Pancreas (tissue), 10 donors: ENCODE measurements at regions not wholly inside any gene's neighbourhood (a gene's known extent, or its start where the extent isn't known, plus 50 kb on each side); places are given as distances from the start of the nearest gene placed in this dataset.

ENCODE experiments used
- ATAC-seq, 4 donors: fragments of 200-7000 bp; cut with Tn5 transposase; one replicate each; pipeline versions ENCODE4 v1.8.0 to v1.9.1; 2020; ENCODE audit warnings: mild to moderate bottlenecking in 4 of 4, moderate library complexity in 4 of 4
- DNase-seq, 6 donors: peaks; one replicate each; pipeline ENCODE4 v3.0.0-alpha.2; 2020
- FAIRE-seq: peaks from 2 replicates; lab custom pipeline; 2012; peaks lifted over from hg19 to GRCh38; lab: Jason Lieb, UNC
- H3K27ac ChIP-seq, 4 donors: fragments of 200-600 bp; sonication (generic); 1 replicate in 3 of 4; 2 replicates in 1 of 4; pipeline versions ENCODE4 v1.5.0 to v1.8.0; 2020
- H3K27me3 ChIP-seq, 4 donors: fragments of 200-600 bp; one replicate each; pipeline ENCODE4 v1.8.0; 2021
- H3K36me3 ChIP-seq, 3 donors: fragments of 200-600 bp; sonication (generic) in 1 of 3; one replicate each; pipeline versions ENCODE4 v1.5.0 to v1.8.0; 2020 to 2021
- H3K4me1 ChIP-seq, 3 donors: fragments of 200-600 bp; one replicate each; pipeline ENCODE4 v1.8.0; 2021
- H3K4me3 ChIP-seq, 4 donors: fragments of 200-600 bp; sonication (generic) in 2 of 4; one replicate each; pipeline versions ENCODE4 v1.5.0 to v1.8.0; 2020 to 2021
- H3K9me3 ChIP-seq, 4 donors: fragments of 200-600 bp; one replicate each; pipeline ENCODE4 v1.8.0; 2021
- CTCF ChIP-seq, 4 donors: fragments of 200-600 bp; sonication (generic) in 3 of 4; IDR thresholded peaks; one replicate each; pipeline versions ENCODE4 v1.5.0 to v1.8.0; 2021; ENCODE audit warnings: antibody characterized with exemption in 4 of 4
- WGBS, 2 donors: extraction: QIAGEN DNeasy Blood & Tissue Kit; methylation state at CpG; one replicate each; pipeline ENCODE4 v1.1.7; 2013; 5-methylcytosine and 5-hydroxymethylcytosine counted together
- intact Hi-C, 3 donors: fragments of 100-400 bp; cut with DNase I; formaldehyde crosslinking; loops; one replicate each; pipeline versions ENCODE4 v1.11.1 to v1.14.2; 2022
- donor health status: healthy with polysubstance abuse.
- donor health status: DM: no; HTN: no; CAD: no; lungs with moderate emphysema.
- donor health status: DM: no; HTN: no; CAD: no.
- donor health status: control.
- donor health status: control.
- donor health status: Bipolar disorder and iron deficiency.
- donor health status: DM: yes; HTN: yes; CAD: no.
- donor health status: DM: no; HTN: no; CAD: no.
- donor health status: DM: no; HTN: no; CAD: no.
- donor health status: DM: yes; HTN: yes; CAD: no.

GRCh38 chr2:134148843-134149472, 104.9 kb upstream of the MGAT5 start:
- WGBS, 2 donors = 96% methylated on average over 6 of the region's 6 CpGs
- FAIRE-seq = no peak
- no peak for TF ChIP-seq CTCF (IDR thresholded peaks at IDR 0.05)
- H3K4me3 ChIP-seq = no peak overlapping the region
- no peaks in the 10 kb centered on the region for H3K27me3 ChIP-seq
- ATAC-seq = no peak
- H3K27ac ChIP-seq = no peak overlapping the region
- intact Hi-C loops = no loop called here
- H3K36me3 ChIP-seq = no peaks in the 10 kb centered on the region
- peaks cover 0 to 4% (median 0%) of the 10 kb centered on the region in 3 donors for H3K4me1 ChIP-seq
- DNase-seq = no peak
- no peaks in the 10 kb centered on the region for H3K9me3 ChIP-seq

- TF ChIP-seq CTCF (IDR thresholded peaks at IDR 0.05) = no peak
- Histone ChIP-seq H3K36me3 (no peaks in the 10 kb centered on the region), H3K9me3 (no peaks in the 10 kb centered on the region), H3K4me3 (no peak overlapping the region), H3K4me1 (no peaks in the 10 kb centered on the region), H3K27ac (no peak overlapping the region), H3K27me3 (no peaks in the 10 kb centered on the region)
- ATAC-seq (peak in 2 of 4 donors; percentile 20 to 21), FAIRE-seq (no peak), DNase-seq (no peak)
- WGBS, 2 donors = 12 to 36% methylated on average over 1 of the region's 1 CpG
- intact Hi-C loops = no loop called here
These were observed 104.0 kb upstream of the MGAT5 start for GRCh38 chr2:134149904-134150303.

GRCh38 chr2:134150760-134151159, 103.1 kb upstream of the MGAT5 start:
- WGBS, 2 donors = 97 to 98% methylated on average over 3 of the region's 3 CpGs
- H3K36me3 ChIP-seq = no peaks in the 10 kb centered on the region
- DNase-seq (peak in 1 of 6 donors; percentile 32), ATAC-seq (no peak), FAIRE-seq (no peak)
- TF ChIP-seq CTCF (IDR thresholded peaks at IDR 0.05) = no peak
- no peaks in the 10 kb centered on the region for H3K9me3 ChIP-seq
- H3K27me3 ChIP-seq = no peaks in the 10 kb centered on the region
- no peak overlapping the region for H3K27ac ChIP-seq
- intact Hi-C loops = no loop called here
- H3K4me3 ChIP-seq = no peak overlapping the region
- H3K4me1 ChIP-seq = no peaks in the 10 kb centered on the region

GRCh38 chr2:134152045-134153010, 101.5 kb upstream of the MGAT5 start:
- no peaks in the 10 kb centered on the region for H3K27me3 ChIP-seq
- DNase-seq (no peak), FAIRE-seq (no peak), ATAC-seq (no peak)
- no peak overlapping the region for H3K27ac ChIP-seq
- H3K9me3 ChIP-seq = no peaks in the 10 kb centered on the region
- H3K4me1 ChIP-seq = no peaks in the 10 kb centered on the region
- WGBS, 2 donors = 95 to 96% methylated on average over 22 to 23 of the region's 23 CpGs
- H3K36me3 ChIP-seq = no peaks in the 10 kb centered on the region
- TF ChIP-seq CTCF (IDR thresholded peaks at IDR 0.05) = no peak
- intact Hi-C loops = no loop called here
- H3K4me3 ChIP-seq = no peak overlapping the region
